ENCODE measurements at regions not wholly inside any gene's neighbourhood (a gene's known extent, or its start where the extent isn't known, plus 50 kb on each side); places are given as distances from the start of the nearest gene placed in this dataset.

- FAIRE-seq: no peak
- no peak for TF ChIP-seq CTCF (IDR thresholded peaks at IDR 0.05; ENCODE audit: insufficient read depth, missing control alignments)
- DNase-seq (ENCODE audit: insufficient read length, low spot score): no peak
These were observed 57.8 kb upstream of the MAGEA4 start for GRCh38 chrX:151854726-151855495.

- TF ChIP-seq CTCF (IDR thresholded peaks at IDR 0.05; ENCODE audit: insufficient read depth, missing control alignments): no peak
- DNase-seq (ENCODE audit: insufficient read length, low spot score): no peak
- no peak for FAIRE-seq
These were observed 53.2 kb upstream of the MAGEA4 start for GRCh38 chrX:151859481-151859880.

GRCh38 chrX:151860827-151861226 lies 51.9 kb upstream of the MAGEA4 start:
- FAIRE-seq: no peak
- no peak for TF ChIP-seq CTCF (IDR thresholded peaks at IDR 0.05; ENCODE audit: insufficient read depth, missing control alignments)

More at GRCh38 chrX:151860827-151861226, 51.9 kb upstream of the MAGEA4 start:
- no peak for DNase-seq (ENCODE audit: insufficient read length, low spot score)

All from D721Med (cell line).